Kidney epithelial cell (primary cell): ENCODE measurements at regions not wholly inside any gene's neighbourhood (a gene's known extent, or its start where the extent isn't known, plus 50 kb on each side); places are given as distances from the start of the nearest gene placed in this dataset.

Experiments used
- DNase-seq: peaks from one replicate; pipeline ENCODE4 v3.0.0-alpha.2; 2010; ENCODE audit warnings: low read depth
- H3K27me3 ChIP-seq: 2 replicates; pipeline ENCODE4 v1.6.0; 2011; ENCODE audit warnings: low read length; ENCODE audit not compliant: control insufficient read depth, insufficient read depth
- H3K36me3 ChIP-seq: 2 replicates; pipeline ENCODE4 v1.5.1; 2011; ENCODE audit warnings: low read length; ENCODE audit not compliant: control insufficient read depth, insufficient read depth
- H3K4me3 ChIP-seq: 2 replicates; pipeline ENCODE4 v1.5.1; 2011; ENCODE audit warnings: low read depth, mild to moderate bottlenecking, control low read depth, low read length
- CTCF ChIP-seq: IDR thresholded peaks from 2 replicates; pipeline ENCODE4 v1.5.1; 2011; ENCODE audit warnings: mild to moderate bottlenecking, moderate library complexity, low read length, control low read depth, inconsistent platforms; ENCODE audit not compliant: insufficient read depth, poor library complexity, severe bottlenecking

GRCh38 chr12:92650228-92650822 is 52.5 kb upstream of the PLEKHG7 start:
- Histone ChIP-seq H3K27me3 (no peaks in the 10 kb centered on the region), H3K4me3 (no peak overlapping the region), H3K36me3 (no peaks in the 10 kb centered on the region)
- DNase-seq: no peak
- TF ChIP-seq CTCF: no peak

DNA sequence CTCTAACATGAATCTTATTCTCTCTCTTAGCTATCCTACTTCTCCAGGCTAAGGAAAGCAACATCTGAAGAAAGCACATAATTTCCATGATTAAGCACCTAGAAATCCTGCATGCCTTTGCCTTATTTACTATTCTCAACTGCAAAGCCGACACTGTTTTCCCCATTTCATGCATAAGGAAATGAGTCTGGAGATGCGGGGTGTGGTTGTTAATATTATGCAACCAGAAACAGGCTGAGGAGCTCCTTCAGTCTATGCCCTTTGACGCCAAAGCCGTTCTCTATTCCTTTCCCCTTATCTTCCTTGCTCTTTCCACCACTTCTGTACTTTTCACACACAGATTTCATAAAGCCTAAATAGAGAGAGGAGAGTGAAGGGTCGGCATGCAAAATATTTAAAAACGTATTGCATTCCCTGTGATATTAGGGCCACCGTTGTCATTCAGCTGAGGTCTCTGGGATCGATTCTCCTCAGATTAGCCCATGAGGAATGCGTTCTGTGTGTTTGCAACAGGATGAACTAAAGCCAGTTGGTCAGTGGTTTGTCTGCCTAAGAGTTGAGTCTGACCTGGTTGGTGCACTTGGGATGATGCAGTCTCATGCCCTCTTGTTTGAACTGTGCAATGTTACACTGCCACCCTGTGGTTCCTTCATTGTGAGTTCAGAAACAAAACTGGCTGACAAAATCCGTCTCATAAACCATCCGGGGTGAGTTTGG is 53.1 kb upstream of the PLEKHG7 start:
- peak; percentile 72 for DNase-seq
- Histone ChIP-seq H3K4me3 (no peak overlapping the region), H3K36me3 (no peaks in the 10 kb centered on the region), H3K27me3 (no peaks in the 10 kb centered on the region)
- peak; percentile 70 for TF ChIP-seq CTCF

GRCh38 chr12:92648242-92649031 is 54.4 kb upstream of the PLEKHG7 start:
- TF ChIP-seq CTCF: no peak
- Histone ChIP-seq H3K27me3 (no peaks in the 10 kb centered on the region), H3K4me3 (no peak overlapping the region), H3K36me3 (no peaks in the 10 kb centered on the region)
- DNase-seq: no peak

DNA sequence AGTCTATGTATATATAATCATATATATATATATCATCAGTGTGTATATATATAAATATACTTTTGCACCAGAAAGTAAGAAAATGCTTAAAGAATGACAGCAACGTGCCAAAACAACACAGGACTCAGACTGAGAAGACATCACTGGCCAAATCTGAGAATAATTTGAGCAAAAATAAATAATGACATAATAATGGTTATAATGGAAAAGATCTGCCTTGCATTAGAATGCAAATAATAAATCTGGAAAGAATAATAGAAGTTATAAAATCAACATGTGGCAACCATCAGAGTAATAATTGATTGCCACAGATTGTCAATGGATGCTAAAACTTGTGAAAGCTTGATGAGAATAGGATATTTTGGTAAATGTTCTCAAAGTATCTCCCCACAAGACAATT is 61.5 kb upstream of the PLEKHG7 start:
- H3K4me3 ChIP-seq: no peak overlapping the region
- TF ChIP-seq CTCF: no peak
- DNase-seq: no peak
- H3K36me3 ChIP-seq: no peaks in the 10 kb centered on the region
- H3K27me3 ChIP-seq: no peaks in the 10 kb centered on the region

DNA sequence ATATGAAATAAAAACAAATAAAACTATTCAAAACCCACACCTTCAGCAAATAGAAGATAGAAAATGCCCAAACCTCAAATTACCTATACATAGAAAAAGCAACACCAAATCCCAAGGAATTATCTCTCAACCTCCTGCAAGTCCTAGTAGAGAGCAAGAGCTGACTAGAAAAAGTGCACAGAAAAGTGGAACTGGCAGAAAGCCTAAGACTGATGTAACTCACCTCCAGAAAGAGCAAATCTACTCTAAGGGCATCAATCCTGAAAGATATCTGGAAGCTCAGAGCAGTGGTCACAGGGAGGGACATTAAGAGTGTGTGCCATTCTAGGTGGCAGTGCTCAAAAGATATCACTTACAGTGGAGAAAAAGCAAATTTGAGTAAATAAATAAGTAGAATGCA is 62.1 kb upstream of the PLEKHG7 start:
- Histone ChIP-seq H3K27me3 (no peaks in the 10 kb centered on the region), H3K4me3 (no peak overlapping the region), H3K36me3 (no peaks in the 10 kb centered on the region)
- DNase-seq: no peak
- TF ChIP-seq CTCF: no peak
